Keratinocyte (primary cell): ENCODE measurements at regions not wholly inside any gene's neighbourhood (a gene's known extent, or its start where the extent isn't known, plus 50 kb on each side); places are given as distances from the start of the nearest gene placed in this dataset.

ENCODE experiments used
- CTCF ChIP-seq, 3 experiments: IDR thresholded peaks in 1 of 3; conservative IDR thresholded peaks in 1 of 3; optimal IDR thresholded peaks in 1 of 3; 2 replicates in 2 of 3; 3 replicates in 1 of 3; pipeline versions ENCODE3 to v1.5.1; 2011; ENCODE audit warnings: low read length in 3 of 3, mild to moderate bottlenecking in 3 of 3, moderate library complexity in 2 of 3, control low read depth in 1 of 3, inconsistent platforms in 1 of 3; ENCODE audit not compliant: insufficient read depth in 2 of 3; ENCODE audit errors: extremely low read depth in 1 of 3
- EZH2 ChIP-seq: IDR thresholded peaks from one replicate; pipeline ENCODE4 v1.6.1; 2012; ENCODE audit warnings: inconsistent platforms, mild to moderate bottlenecking, low read length, moderate library complexity

DNA sequence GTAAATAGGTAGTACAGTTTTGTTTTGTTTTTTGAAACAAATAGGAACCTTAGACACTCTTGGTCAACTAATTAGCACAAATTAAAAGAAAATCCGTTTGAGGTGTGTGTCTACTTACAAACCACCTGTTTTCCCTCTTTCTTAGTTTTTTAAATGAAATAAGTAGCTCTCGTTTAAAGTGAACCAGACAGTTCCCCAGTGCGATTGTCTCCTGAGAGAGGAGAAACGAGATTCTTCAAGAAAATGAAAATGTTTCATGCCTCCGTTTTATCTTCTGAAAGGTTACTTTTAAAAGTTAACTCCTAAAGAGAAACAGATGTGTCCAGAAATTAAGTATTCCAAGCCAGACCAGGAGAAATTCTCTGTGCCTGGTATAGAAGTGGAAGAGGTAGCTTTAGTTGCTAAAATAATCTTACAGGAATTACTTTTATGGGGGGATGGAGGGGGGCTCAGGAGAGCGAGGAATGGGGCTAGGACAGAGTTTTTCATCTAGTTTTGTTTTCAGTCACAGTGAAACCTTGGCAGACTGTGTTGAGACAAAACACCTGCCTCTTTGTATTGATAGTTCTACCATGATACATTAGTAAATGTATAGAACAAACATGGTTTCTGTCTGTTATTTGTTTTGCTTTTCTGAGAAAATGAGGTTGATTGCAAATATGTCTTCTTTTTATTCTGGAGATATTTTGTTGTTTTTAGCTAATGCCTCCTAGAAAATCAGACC, 155.1 kb upstream of the CNTN4 start:
- TF ChIP-seq CTCF (optimal IDR thresholded peaks at IDR 0.05 in 1 of 3, IDR thresholded peaks at IDR 0.05 in 1 of 3, conservative IDR thresholded peaks at IDR 0.05 in 1 of 3; ENCODE audit: extremely low read depth in 1 of 3, insufficient read depth in 2 of 3, low read length in 3 of 3), result no peak
- TF ChIP-seq EZH2, result no peak
